ENCODE measurements at regions not wholly inside any gene's neighbourhood (a gene's known extent, or its start where the extent isn't known, plus 50 kb on each side); places are given as distances from the start of the nearest gene placed in this dataset.

- no peak for DNase-seq (ENCODE audit: low spot score)
These were observed 133.0 kb upstream of the TAB2 start for GRCh38 chr6:149184523-149184922.

GRCh38 chr6:149185799-149186357 is 131.6 kb upstream of the TAB2 start:
- DNase-seq (ENCODE audit: low spot score) = no peak

- DNase-seq (ENCODE audit: low spot score) = no peak
These were observed 130.6 kb upstream of the TAB2 start for GRCh38 chr6:149186873-149187272.

- DNase-seq (ENCODE audit: low spot score) = peak; percentile 54
These were observed 127.2 kb upstream of the TAB2 start for GRCh38 chr6:149190224-149190831.

GRCh38 chr6:149194820-149195558 is 122.5 kb upstream of the TAB2 start:
- DNase-seq (ENCODE audit: low spot score) = no peak

- no peak for DNase-seq (ENCODE audit: low spot score)
These were observed 121.4 kb upstream of the TAB2 start for GRCh38 chr6:149196091-149196490.

- DNase-seq (ENCODE audit: low spot score) = no peak
These were observed 120.0 kb upstream of the TAB2 start for GRCh38 chr6:149197482-149197881.

GRCh38 chr6:149198265-149198664 is 119.2 kb upstream of the TAB2 start:
- DNase-seq (ENCODE audit: low spot score) = no peak

GRCh38 chr6:149200282-149200945 is 117.1 kb upstream of the TAB2 start:
- DNase-seq (ENCODE audit: low spot score) = no peak

- DNase-seq (ENCODE audit: low spot score) = no peak
These were observed 116.3 kb upstream of the TAB2 start for GRCh38 chr6:149201068-149201655.

GRCh38 chr6:149202100-149202499 is 115.4 kb upstream of the TAB2 start:
- DNase-seq (ENCODE audit: low spot score) = no peak

GRCh38 chr6:149202952-149203351 is 114.6 kb upstream of the TAB2 start:
- DNase-seq (ENCODE audit: low spot score) = no peak

- no peak for DNase-seq (ENCODE audit: low spot score)
These were observed 114.0 kb upstream of the TAB2 start for GRCh38 chr6:149203509-149203908.

GRCh38 chr6:149208134-149208601 is 109.3 kb upstream of the TAB2 start:
- no peak for DNase-seq (ENCODE audit: low spot score)

- peak; percentile 51 for DNase-seq (ENCODE audit: low spot score)
These were observed 107.4 kb upstream of the TAB2 start for GRCh38 chr6:149209871-149210775.

GRCh38 chr6:149211046-149211571 is 106.4 kb upstream of the TAB2 start:
- peak; percentile 23 for DNase-seq (ENCODE audit: low spot score)

- DNase-seq (ENCODE audit: low spot score) = no peak
These were observed 105.3 kb upstream of the TAB2 start for GRCh38 chr6:149212206-149212605.

- no peak for DNase-seq (ENCODE audit: low spot score)
These were observed 104.4 kb upstream of the TAB2 start for GRCh38 chr6:149212892-149213801.

- DNase-seq (ENCODE audit: low spot score) = no peak
These were observed 103.7 kb upstream of the TAB2 start for GRCh38 chr6:149213829-149214228.

GRCh38 chr6:149216459-149216858 is 101.1 kb upstream of the TAB2 start:
- DNase-seq (ENCODE audit: low spot score) = no peak
